Activated CD8-positive, alpha-beta memory T cell treated with anti-CD3 and anti-CD28 coated beads, Interleukin-2, amount 50 U/mL, for 48 hours (primary cell): ENCODE measurements at regions not wholly inside any gene's neighbourhood (a gene's known extent, or its start where the extent isn't known, plus 50 kb on each side); places are given as distances from the start of the nearest gene placed in this dataset.
"Not testable (repeated sequence)": the region's sequence is repeated elsewhere in the genome, so short reads cannot be mapped to it uniquely, and the experiment has no call there.

Experiments used
- DNase-seq: peaks from one replicate; pipeline ENCODE4 v3.0.0-alpha.2; 2020

- DNase-seq, result no peak
Observed at GRCh38 chr1:55896210-55896609, 681.0 kb upstream of the USP24 start.

DNA sequence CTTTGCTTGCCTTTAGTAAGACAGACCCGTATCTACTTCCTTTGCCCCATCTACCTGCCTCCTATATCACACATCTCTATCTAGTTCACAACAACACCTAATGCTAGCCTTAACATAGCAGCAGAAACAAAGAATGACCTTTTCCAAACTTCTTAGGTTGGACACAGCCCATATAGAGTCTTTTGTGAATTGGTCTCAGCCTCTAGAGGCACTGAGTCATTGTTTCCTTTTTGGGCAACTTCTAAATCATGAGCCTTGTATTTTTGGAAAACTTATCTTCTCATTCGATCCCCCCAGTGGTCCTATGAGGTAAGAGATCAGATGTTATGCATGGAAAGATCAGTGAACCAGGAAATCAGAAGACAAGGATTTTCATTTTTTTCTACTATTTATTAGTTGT, 679.4 kb upstream of the USP24 start:
- DNase-seq, result no peak

DNA sequence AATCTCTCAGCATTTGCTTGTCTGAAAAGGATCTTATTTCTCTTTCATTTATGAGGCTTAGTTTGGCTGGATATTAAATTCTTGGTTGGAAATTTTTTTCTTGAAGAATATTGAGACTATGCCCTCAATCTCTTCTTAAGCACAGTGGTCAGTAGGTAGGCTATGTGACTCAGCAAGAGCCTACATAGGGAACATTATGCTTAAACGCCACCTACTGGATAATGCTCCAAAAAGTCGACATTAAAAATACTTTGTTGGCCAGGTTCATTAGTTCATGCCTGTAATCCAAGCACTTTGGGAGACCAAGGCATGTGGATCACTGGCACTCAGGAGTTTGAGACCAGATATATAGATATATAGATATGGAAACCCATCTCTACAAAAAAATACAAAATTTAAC, 678.0 kb upstream of the USP24 start:
- DNase-seq, result no peak

DNA sequence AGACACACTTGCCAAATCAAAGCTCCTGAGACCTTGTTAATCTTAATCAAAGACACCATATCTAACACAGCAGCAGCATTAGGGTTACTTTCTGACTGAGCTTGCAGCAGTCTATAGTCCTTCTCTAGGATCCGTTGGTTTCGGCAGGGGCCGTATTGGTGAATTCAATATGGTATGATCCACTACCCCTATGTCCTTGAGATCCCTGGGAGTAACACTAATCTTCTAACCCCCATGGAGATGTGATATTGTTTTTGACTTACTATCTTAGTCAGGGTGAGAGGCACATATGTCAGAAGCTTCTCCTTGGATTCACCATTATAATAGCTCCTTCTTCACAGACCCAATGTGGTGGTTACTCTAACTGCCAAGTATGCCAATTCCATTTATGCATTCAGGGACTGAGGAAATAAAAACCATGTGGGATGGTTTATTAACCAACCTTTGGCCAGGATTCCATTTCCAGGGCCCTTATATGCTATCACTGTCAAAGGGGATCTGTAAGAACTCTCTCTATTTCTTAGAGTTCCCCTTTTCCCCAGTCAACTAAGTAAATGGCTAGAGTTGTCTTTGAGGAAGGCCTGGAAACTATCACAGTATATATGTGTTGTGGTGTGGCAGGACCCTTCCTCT, 673.6 kb upstream of the USP24 start:
- no peak for DNase-seq

- no peak for DNase-seq
Observed at GRCh38 chr1:55886856-55887712, 671.9 kb upstream of the USP24 start.

GRCh38 chr1:55885619-55886018, 670.5 kb upstream of the USP24 start:
- no peak for DNase-seq

GRCh38 chr1:55882931-55883330, 667.8 kb upstream of the USP24 start:
- DNase-seq, result no peak

DNA sequence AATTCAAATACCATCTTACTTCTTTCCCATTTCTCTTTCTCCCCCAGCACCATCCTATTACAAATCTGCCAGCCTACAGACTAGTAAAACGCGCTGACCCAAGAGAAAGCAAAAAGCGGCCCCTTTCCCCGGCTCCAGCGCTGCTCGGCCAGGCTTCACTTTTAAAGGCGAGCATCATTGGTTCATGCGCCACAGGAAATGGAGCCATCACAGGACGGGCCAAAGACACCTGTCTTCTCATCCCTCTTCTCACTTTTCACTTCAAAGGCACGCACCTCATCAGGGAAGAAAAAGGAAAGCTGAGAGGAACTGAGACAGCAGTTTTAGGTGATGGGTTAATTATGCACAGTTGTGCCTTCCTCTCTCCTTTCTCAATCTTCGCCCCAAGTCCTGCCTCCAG, 664.2 kb upstream of the USP24 start:
- DNase-seq, result no peak

DNA sequence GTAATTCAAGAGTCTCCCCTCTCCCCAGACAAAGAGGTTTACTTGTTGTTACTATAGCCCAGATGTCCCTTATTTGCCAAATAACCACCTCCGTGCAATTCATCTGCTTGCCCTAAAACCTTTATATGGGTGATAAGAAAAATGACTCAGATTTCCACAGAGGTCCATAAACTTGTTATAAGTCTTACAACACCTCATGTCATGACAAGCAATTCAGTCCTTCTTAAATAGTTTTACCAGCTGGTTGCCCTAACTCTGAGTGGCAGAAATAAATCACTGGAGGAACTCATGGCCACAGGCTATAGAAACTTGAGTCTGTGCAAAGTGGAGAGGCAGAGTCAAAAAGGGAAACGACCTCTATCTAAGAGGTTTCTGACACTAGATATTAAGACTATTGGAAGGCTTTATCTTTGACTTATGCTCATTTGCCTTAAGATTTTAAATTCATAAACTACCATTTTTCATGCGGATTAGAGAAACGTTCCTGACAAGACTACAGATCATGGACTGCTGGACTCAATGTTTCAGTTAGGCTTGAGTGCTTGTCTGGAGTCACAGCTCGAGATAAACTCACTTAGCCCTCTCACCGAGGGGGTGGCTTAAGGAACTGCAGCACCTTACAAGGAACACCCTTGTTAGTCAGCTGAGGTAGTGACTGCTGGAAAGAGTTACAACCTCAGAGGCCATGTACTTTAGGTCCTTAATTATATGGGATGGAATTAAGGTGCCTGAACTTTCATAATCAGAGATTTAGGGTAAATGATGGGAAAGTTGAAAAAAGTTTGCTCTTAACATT, 662.5 kb upstream of the USP24 start:
- DNase-seq, result no peak

- DNase-seq, result no peak
Observed at GRCh38 chr1:55876276-55877060, 661.3 kb upstream of the USP24 start.

DNA sequence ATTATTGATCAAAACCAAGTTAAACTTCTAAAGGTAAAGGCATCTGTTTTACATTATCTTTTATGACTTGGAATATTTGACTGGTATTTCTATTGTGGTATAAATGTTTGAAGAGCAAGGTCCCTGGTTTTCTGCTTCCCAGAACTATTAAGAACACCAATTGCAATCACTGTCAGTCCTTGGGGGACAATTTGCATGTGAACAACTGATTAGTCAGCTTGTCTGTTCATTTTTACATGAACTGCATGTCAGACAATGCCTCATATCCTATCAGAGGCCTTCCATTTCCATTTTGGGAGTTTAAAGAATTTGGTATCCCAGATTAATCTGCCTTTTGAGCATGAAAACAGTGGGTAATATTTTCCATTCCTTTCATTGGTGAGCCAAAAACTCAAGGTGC, 654.9 kb upstream of the USP24 start:
- no peak for DNase-seq

GRCh38 chr1:55869065-55869464, 653.9 kb upstream of the USP24 start:
- DNase-seq, result no peak

GRCh38 chr1:55868026-55868425, 652.9 kb upstream of the USP24 start:
- DNase-seq, result no peak

DNA sequence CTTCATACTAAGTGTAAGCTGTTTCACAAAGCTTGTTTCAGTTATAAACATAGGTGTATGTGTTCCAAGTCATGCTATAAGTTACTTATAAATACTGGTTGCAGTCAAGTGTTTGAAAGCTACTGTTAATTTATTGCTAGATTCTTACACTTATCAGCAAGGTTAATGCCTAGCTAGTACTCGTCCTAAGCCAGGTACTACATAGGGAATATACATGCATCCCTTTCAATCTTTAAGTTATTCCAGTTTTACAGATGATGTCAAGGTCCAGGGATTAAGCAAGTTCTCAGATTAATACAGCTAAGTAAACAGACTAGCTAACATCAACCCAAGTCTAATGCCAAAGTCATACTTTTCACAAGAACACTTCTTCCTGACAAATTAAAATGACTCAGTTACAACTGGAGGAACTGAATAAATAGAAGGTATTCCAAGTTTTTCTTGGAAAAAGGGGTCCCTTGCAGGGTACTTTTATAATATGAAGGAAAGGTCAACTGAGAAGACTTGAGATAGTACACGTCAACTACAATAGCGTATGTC, 652.2 kb upstream of the USP24 start:
- no peak for DNase-seq

GRCh38 chr1:55865778-55866177, 650.6 kb upstream of the USP24 start:
- not testable (repeated sequence) for DNase-seq

DNA sequence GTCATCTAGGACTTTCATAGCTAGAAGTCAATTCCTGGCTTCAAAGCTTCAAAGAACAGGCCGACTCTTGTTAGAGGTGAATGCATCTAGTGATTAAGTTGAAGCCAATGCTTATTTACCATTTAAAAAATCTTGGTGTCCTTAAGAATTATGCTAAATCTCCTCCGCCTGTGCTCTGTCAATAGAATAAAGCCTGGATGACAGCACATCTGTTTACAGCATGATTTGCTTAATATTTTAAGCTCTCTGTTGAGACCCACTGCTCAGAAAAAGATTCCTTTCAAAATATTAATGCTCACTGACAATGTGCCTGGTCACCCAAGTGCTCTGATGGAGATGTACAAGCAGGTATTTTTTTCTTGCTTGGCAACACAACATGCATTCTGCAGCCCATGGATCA, 649.1 kb upstream of the USP24 start:
- DNase-seq, result no peak

- no peak for DNase-seq
Observed at GRCh38 chr1:55861676-55862340, 646.6 kb upstream of the USP24 start.

- DNase-seq, result no peak
Observed at GRCh38 chr1:55860798-55861519, 645.8 kb upstream of the USP24 start.

- no peak for DNase-seq
Observed at GRCh38 chr1:55860326-55860725, 645.2 kb upstream of the USP24 start.

DNA sequence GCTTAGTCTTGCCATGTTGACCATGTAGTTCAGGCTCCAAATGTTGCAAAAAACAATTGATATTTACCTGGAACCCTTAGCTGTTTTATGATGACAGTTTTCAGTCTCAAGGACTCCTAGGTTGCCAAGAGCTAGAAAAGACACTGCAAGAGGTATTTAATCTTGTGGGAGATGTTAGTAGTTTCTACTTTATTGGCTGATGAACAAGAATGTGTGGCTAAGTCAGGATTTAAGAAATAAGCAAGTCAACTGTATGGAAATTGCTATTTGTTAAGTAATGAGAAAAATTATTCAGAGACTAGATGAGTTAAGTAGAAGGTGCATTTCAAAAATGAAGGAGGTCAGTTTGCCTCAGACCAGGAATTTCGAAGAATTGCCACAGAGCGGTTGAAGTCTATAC, 639.7 kb upstream of the USP24 start:
- no peak for DNase-seq

DNA sequence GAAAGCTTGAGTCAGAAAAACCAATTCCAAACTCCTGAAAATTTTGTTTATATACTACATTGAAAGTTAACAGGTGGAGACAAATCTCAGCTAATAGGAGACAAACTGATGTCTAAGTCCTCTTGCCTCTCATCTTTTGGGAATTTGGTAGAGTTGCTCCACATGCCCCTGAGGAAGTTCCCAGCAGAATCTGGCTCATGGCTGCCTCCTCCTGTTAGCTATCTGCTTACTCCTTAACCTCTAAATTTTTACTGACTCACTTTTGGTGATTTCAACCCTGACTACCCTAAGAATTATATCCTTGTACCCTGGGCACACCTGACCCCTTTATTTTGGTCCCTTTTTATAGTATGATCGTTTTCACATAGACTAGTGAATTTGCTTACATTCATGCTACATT, 633.7 kb upstream of the USP24 start:
- DNase-seq, result no peak
